ENCODE measurements at regions not wholly inside any gene's neighbourhood (a gene's known extent, or its start where the extent isn't known, plus 50 kb on each side); places are given as distances from the start of the nearest gene placed in this dataset.

GRCh38 chr3:86695752-86696151 is 295.2 kb downstream of the VGLL3 start:
- no peaks in the 10 kb centered on the region for H3K4me1 ChIP-seq
- no peak for FAIRE-seq
- POLR2A ChIA-PET = no interaction called here
- no peak overlapping the region for H3K4me3 ChIP-seq
- no peak for ATAC-seq
- DNase-seq (ENCODE audit: low read depth in 1 of 2, low spot score in 1 of 2) = no peak
- CTCF ChIA-PET = no interaction called here
- no peak overlapping the region for H3K4me2 ChIP-seq
- TF ChIP-seq HEYL (CRISPR knock-in tag; IDR thresholded peaks at IDR 0.05) (no peak), EP300 (IDR thresholded peaks at IDR 0.05) (no peak), RNF2 (IDR thresholded peaks at IDR 0.05; ENCODE audit: borderline replicate concordance, low read depth) (no peak), JUN (IDR thresholded peaks at IDR 0.05) (no peak), CHD4 (IDR thresholded peaks at IDR 0.05; ENCODE audit: borderline replicate concordance) (no peak), ELK1 (IDR thresholded peaks at IDR 0.05; ENCODE audit: low read depth, low read length) (no peak), TP53 (CRISPR knock-in tag; IDR thresholded peaks at IDR 0.05) (no peak), MAX (IDR thresholded peaks at IDR 0.05) (no peak), GATA3 (IDR thresholded peaks at IDR 0.05; ENCODE audit: borderline replicate concordance) (no peak), BHLHE40 (IDR thresholded peaks at IDR 0.05; ENCODE audit: low read depth, low read length) (no peak), E2F6 (IDR thresholded peaks at IDR 0.05; ENCODE audit: borderline replicate concordance, low read depth) (no peak)
- 43% methylated on average over 5 of the region's 5 CpGs for WGBS (ENCODE audit: missing lambda C conversion rate)
- no peaks in the 10 kb centered on the region for H3K9me3 ChIP-seq
- H3K27ac ChIP-seq = no peak overlapping the region

GRCh38 chr3:86673991-86674390 is 317.0 kb downstream of the VGLL3 start:
- no peak for FAIRE-seq
- no peak overlapping the region for H3K4me2 ChIP-seq
- no peak for ATAC-seq
- ChIA-PET POLR2A (no interaction called here), CTCF (no interaction called here)
- no peak overlapping the region for H3K4me3 ChIP-seq
- no peaks in the 10 kb centered on the region for H3K4me1 ChIP-seq
- H3K9me3 ChIP-seq = no peaks in the 10 kb centered on the region
- no peak for DNase-seq (ENCODE audit: low read depth in 1 of 2, low spot score in 1 of 2)
- H3K27ac ChIP-seq = no peak overlapping the region
- TF ChIP-seq ATOH8 (CRISPR knock-in tag; IDR thresholded peaks at IDR 0.05; ENCODE audit: low read depth) = no peak
- TF ChIP-seq EHMT2 (IDR thresholded peaks at IDR 0.05; ENCODE audit: low read depth) = no peak

- POLR2A ChIA-PET = no interaction called here
- FAIRE-seq (no peak), DNase-seq (ENCODE audit: low read depth in 1 of 2, low spot score in 1 of 2) (no peak), ATAC-seq (no peak)
- H3K27ac ChIP-seq = no peak overlapping the region
- TF ChIP-seq ZSCAN20 (CRISPR knock-in tag; IDR thresholded peaks at IDR 0.05) = no peak
- TF ChIP-seq EP300 (IDR thresholded peaks at IDR 0.05) = no peak
- TF ChIP-seq MAFK (IDR thresholded peaks at IDR 0.05; ENCODE audit: partially characterized antibody) = no peak
- TF ChIP-seq HEYL (CRISPR knock-in tag; IDR thresholded peaks at IDR 0.05) = no peak
- no peak for TF ChIP-seq CBX2 (IDR thresholded peaks at IDR 0.05; ENCODE audit: borderline replicate concordance, low read depth)
- no peak for TF ChIP-seq ZFP36 (IDR thresholded peaks at IDR 0.05; ENCODE audit: borderline replicate concordance, partially characterized antibody)
- TF ChIP-seq NR3C1 (IDR thresholded peaks at IDR 0.05) = no peak
- TF ChIP-seq E2F6 (IDR thresholded peaks at IDR 0.05; ENCODE audit: borderline replicate concordance, low read depth) = no peak
- no peak for TF ChIP-seq EHMT2 (IDR thresholded peaks at IDR 0.05; ENCODE audit: low read depth)
- TF ChIP-seq PBX3 (IDR thresholded peaks at IDR 0.05) = no peak
- no peak for TF ChIP-seq KDM1A (IDR thresholded peaks at IDR 0.05; ENCODE audit: low read depth)
- TF ChIP-seq ATOH8 (CRISPR knock-in tag; IDR thresholded peaks at IDR 0.05; ENCODE audit: low read depth) = no peak
- TF ChIP-seq KDM5A (IDR thresholded peaks at IDR 0.05) = no peak
- no peak for TF ChIP-seq RFX5 (IDR thresholded peaks at IDR 0.05)
- no peaks in the 10 kb centered on the region for H3K9me3 ChIP-seq
- H3K4me1 ChIP-seq = no peaks in the 10 kb centered on the region
- WGBS (ENCODE audit: missing lambda C conversion rate) = 9% methylated on average over 2 of the region's 2 CpGs
- CTCF ChIA-PET = no interaction called here
- H3K4me2 ChIP-seq = no peak overlapping the region
- H3K4me3 ChIP-seq = no peak overlapping the region
Measured at GRCh38 chr3:86661817-86662216, 329.1 kb downstream of the VGLL3 start.

Data from A549 (cell line).